HG02981 (cell line): ENCODE measurements at regions not wholly inside any gene's neighbourhood (a gene's known extent, or its start where the extent isn't known, plus 50 kb on each side); places are given as distances from the start of the nearest gene placed in this dataset.

Experiments
- ATAC-seq: cut with Tn5 transposase; IDR thresholded peaks from one replicate; pipeline ENCODE4 v1.9.1; 2021; ENCODE audit warnings: mild to moderate bottlenecking, moderate library complexity; ENCODE audit not compliant: unreplicated experiment

DNA sequence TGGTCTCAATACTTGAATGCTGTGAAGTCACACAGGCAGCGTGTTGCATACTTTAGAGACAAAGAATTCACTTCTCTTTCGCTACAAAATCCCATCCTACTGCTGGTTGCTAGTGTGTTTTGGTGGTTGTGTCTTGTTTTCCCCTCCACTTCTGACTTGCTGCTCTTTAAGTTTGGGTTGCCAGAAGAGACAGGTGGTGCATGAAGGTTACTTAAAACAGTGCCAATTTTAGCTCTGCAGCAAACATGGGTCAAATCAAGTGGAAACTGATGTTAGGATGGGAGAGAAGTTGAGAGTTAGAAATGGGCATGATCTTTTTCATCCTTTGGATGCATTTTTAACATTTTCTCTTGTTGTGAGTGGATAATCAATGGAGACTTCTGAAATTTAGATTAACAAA, 136.2 kb upstream of the KCNH7 start:
- no peak for ATAC-seq

DNA sequence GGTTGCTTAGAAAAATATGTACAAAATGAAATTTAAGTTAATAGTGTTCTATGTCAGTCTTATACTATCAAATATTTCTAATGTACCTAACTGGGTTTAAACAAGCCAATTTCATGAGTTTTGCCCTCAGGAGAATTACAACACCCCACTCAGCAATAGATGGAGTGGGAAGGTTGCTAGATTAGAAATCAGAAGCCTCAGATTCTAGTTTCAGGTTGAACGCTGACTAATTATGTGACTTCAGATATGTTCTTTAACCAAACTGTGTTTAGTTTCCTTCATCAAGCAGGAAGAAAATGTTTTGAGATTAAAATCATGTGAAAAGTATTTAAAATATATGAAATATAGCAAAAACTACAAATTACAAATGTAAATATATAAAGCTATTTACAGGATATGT, 133.8 kb upstream of the KCNH7 start:
- no peak for ATAC-seq

DNA sequence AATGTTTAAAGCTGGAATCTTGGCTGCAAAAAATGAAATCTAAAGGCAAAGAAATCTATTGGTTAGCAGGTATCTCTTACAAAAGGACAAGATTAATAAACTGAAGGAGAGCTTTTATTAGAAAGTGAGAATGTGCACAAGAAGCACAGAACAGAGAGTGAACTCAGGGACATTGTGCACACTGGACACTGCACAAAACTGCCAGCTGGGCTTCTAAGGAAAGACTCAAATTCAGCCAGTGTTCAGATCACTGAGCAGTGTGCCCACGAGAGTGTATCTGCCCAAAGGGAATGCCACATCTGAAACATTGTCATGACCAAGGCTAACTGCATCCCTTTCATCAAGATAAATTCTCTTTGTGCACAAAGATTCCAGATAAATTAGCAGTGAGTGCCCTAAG, 129.7 kb upstream of the KCNH7 start:
- ATAC-seq, result no peak

DNA sequence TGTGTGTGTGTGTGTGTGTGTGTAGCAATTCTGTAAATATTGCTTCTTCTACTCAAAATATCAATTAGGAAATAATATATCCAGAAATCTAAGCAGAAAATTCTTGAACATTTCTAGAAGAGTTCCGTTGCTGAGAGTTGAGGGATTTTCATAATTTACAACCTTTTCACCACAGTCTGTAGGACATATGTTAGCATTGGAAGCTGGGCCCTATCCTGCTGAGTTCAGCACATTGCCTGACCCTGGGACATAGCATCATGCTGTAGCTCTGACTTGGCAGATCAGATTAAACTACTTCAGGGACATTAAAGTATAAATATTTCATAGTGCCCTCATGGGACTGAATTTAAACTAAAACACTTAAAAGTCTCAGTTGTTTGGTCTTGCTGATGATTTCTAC, 129.2 kb upstream of the KCNH7 start:
- ATAC-seq, result no peak

DNA sequence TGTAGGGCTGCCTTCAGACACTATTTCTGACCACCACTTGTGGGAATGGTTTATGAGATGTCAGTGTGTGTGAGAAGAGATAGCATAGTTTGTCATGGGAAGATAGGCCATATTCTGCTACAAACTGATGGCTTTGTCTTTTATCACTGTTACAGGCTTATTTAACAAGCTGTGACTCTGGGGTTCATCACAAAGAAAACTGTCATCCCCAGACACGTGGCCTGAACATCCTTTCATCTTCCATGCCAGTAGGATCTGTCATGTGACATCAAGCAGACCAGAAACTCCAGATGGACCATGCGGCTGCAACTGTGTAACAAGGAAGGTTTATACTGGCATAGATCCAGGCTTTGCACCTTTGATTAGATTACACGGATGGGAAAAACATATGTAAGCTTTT, 128.6 kb upstream of the KCNH7 start:
- no peak for ATAC-seq

DNA sequence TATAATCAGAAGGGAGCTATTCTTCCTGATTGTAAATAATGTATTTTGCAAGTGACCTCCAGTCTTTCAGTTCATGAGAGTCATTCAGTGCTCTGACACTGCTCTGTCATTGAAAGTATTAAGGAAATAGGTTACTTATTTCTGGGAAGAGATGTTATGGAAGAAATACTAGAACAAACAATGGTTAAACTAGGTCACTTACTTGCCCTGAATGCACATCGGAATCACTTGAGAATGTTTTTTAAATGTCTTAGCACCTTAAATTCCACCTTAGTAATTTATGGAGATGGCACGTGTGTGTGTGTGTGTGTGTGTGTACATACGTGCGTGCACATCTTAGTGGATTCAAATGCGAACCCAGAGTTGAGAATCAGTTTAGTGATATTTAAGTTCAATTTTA, 126.6 kb upstream of the KCNH7 start:
- no peak for ATAC-seq

DNA sequence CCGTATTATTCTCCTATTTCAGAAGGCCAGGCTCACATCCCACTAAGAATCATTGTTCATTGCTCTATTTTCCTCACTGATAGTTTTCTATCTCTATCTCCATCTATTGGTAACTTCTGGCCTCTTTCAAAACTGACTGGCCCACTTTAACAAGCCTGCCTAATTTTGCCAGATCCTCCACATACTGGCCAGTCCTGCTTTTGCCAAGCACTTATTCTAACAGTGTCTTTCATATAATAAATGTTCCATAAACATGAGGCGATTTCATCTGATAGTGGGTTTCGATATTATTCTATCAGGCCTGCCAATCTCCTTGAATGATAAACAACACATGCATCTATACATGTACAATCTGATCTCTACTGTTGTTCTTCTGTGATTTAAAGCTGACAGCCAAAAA, 125.9 kb upstream of the KCNH7 start:
- ATAC-seq, result no peak

DNA sequence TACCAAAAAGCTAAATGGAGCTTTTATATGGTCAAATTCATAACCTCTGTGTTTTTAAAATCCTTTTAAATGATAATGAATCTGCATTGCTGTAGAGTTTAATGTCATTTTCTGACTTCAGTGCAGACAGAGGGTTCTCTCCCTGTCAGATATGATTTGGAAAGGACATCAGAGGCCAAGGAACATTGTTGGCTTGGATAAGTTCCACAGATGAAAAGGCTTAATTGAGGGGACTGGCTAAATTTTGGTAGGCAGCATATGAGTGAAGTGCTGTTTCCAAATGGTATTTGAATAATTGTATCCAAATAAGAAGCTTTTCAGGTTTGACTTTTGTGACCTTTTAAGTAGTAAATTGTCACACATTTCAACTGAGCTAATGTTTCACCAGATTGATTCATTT, 124.6 kb upstream of the KCNH7 start:
- ATAC-seq, result no peak

DNA sequence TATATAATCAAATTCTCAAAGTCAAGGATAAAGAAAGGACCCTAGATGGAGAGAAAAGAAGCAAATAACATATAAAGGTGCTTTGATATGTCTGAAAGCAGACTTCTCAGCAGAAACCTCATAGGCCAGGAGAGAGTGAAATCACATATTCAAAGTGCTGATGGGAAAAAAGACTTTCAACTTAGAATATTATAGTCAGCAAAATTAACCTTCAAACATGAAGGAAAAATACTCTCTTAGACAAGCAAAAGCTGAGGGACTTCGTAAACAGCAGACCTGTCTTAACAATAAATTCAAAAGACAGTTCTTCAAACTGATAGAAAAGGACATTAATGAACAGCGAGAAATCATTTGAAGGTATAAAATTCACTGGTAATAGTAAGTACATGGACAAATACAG, 107.2 kb upstream of the KCNH7 start:
- ATAC-seq, result no peak

DNA sequence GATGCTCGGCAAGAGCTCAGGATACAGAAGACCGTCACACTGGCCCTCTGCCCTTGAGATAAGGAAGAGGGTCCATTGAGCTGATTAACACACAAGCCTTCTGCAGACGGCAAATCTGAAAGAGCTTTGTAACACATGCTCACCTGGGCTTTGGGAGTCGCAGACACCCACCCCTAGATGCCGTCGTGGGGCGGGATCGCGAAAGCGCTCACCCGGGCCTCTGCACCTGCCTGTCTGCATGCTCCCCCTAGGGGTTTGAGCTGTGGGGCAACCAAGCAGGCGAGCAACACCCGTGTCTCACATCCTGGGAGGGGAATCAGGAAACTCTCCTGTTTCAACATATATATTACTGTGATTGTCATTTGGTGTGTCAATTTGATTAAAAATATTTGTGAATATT, 99.8 kb upstream of the KCNH7 start:
- no peak for ATAC-seq

DNA sequence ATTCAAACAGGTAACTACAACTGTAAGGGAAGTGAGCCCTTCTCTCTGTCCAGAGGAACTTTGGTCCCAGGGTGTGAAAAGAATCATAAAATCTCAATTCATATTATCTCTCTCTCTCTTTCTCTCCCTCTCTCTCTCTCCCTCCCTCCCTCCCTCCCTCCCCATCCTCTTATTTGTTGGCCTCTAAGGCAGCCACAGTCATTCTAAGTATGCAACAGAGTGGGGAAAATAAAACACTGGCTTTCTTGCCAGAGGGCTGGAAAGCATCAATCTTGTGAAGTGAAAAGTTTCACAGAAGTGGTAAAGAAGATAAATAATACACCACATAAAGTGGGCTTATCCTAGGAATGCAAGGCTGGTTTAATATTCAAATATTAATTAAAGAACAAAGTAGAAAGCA, 95.6 kb upstream of the KCNH7 start:
- ATAC-seq, result no peak

DNA sequence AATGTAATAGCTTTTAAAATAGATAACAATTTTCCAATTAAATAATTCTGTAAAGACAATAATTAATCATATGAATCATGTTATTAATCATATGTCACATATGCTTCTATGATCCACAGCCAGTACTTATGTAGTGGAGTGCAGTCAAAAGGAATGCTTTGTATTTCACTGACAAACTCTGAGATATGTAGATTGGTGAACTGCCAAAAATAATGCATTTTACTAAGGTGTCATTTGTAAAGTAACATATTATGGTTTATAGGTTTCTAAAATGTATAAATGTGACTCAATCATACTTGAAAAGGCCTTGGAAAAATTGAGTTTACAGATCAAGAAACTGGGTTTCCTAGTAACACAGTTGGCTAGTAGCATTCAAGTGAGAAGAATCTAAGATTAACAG, 93.8 kb upstream of the KCNH7 start:
- no peak for ATAC-seq

DNA sequence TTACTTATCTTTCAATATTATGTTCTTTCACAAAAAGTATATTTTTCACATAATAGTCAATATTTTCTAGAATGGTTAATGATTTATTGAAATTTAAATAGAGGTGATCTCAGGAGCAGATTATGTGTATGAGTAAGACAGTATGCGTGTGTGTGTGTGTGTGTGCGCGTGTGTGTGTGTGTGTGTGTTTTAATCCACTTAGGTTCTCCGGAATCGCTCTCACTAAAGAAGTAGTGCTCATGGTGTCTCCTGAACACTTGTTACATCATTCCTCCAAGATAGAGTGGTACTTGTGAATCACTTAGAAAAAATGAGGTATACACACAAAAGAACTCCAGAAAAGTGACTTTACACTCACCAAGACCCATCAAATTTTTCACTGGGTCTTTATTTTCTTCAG, 91.0 kb upstream of the KCNH7 start:
- ATAC-seq, result no peak

DNA sequence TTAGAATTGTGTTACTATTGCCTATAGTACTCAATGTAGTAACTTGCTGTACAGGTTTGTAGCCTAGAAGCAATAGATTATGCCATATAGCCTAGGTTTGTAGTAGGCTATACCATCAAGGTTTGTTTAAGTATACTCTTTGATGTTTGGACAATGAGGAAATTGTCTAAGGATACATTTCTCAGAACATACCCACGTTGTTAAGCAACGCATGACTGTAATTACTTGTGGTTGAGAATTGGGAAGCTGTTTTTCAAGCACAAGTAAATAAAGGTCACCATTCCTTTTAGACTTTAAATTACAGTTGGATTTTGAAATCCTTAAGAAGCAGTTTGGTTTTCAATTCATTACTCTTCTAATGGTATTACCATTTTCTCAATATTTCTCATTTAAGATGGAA, 89.8 kb upstream of the KCNH7 start:
- no peak for ATAC-seq

DNA sequence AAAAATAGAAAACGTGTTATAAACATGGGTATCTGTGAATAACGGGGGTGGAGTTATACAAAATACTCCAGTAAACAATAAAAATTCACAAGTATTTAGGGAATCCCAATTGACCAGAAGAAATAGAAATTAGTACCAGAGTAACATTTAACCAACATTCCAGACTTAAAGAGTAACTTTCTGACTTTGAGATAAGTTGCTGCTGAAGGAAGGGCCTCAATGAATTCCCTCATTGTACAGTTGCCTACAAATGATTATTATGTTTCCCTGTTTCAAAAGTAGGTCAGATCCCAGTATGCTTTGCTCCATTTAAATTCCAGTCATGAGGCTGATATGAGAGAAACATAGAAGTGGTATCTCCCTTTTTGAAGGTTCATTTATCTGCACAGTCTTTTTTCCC, 88.3 kb upstream of the KCNH7 start:
- no peak for ATAC-seq

DNA sequence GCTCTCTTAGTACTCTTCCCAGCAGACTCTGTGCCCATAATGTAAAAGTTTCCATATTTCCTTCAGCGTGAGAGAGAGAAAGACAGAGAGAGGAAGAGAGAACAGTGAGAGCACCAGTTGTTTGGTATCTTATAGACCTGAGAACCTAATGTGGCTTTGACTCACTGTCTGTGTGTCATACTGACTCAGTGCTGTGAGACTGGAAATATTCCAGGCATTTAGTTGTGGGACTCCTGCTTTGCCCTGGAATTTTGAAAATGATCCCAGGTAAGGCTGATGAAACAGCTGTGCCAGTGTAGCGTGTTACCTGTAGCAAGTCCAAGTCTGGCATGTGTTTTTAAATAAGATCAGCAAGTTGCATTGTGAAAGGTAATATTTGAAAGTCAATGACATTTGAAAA, 87.9 kb upstream of the KCNH7 start:
- ATAC-seq, result no peak

DNA sequence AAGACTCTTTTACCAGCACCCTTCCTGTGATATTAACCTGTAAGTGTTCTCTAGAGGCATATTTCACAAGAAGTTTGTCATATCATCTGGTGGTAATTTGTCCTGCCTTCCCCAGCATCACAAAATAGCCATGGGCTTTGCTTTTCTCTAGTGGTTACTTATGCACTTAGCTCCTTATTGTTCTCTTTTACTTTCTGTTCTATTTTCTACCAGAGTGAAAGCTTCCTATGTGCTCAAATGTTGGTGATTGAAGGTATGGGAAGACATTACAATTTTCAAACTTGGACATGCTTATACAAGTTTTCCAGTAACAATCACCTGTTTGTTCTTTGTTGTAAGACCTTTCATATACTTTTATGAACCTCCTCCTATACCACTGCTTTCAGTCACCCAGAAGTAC, 87.0 kb upstream of the KCNH7 start:
- ATAC-seq, result no peak

DNA sequence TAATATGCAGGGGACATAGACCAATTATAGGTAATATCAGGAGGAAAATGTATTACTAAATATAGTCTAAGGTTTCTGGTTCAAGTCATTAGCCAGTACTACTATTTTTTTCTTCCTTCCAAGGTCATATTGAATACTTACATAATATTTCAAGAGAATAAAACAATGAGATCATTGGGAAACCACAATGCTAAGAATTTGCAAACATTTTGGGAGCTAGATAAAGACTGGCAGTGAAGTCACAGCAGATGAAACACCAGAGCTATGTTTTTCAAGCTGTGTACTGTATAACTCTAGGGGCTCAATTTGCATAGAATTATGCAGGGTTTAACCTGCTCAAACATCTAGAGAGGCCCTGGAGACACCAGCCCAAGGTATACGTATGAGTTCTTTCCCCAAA, 80.5 kb upstream of the KCNH7 start:
- no peak for ATAC-seq

DNA sequence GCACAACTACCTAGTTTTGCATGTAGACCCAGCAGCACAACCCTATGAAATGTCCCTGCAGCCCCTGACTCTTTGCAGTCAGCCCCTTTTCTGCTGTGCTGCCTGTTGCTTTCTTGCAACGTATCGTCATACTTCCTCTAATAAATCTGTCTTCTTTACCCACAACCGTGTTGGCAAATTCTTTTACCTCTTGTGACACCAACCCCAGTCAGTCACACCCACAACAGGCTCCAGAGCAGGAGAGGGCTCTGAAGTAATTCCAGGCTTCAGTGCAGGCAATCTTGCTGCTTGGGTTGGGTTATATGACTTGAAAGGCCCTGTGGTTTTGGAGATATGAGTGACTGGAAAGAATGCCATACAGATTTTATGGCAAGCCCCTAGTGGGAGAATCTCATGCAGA, 79.1 kb upstream of the KCNH7 start:
- ATAC-seq, result no peak

DNA sequence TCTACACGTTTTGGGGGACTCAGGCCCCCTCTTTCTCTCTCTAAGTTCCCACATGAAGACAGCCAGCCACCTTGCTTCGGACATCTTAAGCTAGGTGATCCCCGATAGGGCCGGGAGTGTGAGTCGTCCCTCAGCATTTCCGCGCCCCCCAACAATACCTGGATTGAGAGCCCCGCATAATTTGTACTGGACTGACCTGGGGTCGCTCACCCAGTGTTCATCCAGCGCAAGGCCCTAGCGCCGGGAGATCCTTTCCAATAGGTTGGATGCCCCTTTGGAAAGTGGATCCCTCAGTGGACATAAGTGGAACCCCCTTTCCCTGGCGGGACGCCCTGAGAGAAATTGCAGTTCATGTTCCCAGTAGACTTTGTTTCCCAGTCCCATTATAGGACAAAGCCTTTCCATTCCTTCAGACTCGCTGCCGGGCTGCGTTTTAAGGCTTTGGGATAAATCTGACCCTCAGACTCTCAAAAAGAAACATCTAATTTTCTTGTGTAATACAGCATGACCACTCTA, 77.8 kb upstream of the KCNH7 start:
- ATAC-seq, result no peak

DNA sequence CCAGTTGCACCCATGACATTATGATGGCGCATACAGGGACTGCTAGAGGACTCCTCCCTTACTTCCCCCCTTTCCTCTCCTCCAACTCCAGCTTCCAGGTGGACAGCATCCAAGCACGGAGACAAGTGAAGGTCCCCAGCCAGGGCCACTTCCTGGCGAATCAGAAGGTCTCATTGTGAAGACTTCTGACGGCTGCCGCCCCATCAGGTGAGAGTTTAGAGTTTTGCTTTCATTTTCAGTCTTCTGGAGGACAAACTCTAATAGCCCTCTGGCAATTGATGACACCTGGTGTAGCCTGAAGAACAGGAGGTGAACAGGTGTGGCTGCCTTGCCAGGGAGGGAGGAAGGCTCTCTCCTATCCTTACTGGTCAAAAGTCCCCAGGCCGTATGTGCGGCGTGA, 77.3 kb upstream of the KCNH7 start:
- ATAC-seq, result no peak

DNA sequence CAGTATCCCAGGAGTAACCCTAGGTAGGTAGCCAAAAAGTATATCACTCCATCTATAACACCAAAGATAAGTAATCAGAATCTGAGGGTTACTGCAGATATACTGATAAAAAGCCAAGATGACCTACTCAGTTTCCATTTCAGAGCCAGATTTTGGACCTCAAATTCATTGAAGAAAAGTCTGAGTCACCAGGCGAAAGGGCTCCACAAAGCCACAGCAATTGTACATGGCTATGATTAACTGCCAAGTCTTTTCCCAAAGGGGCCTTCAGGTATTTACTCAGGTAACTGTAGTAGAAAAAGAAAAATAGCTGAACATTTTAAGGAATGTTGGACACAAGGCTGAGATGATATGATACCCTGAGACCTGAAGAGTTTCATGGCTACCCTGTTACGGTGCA, 75.6 kb upstream of the KCNH7 start:
- no peak for ATAC-seq

DNA sequence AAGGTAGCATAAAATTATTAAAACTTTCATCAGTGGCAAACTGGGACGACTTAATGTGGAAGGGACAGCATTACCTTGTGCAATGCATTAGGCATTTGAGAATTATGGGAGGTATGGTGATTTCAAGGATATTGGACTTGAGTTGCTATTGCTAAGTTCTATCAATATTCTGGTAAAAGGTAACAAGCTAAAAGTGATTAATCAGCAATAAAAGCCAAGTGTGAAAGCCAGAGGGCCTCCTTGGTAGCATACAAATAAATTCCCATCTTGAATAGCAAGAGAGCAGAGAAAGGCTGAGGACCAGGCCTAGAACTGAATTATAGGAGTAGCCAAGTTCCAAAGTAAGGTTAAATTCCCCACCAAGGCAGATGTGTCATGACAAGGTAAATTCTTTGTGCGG, 74.2 kb upstream of the KCNH7 start:
- ATAC-seq, result no peak

DNA sequence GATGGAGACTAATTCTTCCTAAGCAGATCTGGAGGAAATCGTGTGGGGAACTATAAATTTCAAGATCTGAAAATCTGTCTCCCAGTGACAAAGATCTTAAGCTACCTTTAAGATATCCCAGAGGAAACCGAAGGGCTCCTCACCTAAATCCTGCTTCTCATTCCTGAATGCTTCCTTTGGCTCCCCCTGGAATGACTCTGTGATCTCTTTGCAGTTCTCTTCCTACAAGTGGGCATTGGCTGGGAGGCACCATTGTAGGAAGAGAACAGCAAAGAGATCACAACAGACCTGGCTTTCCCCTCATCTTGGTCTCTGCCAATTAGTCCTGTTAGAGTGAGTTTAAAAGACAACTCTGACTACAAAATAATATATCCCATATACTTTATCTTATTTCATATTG, 70.0 kb upstream of the KCNH7 start:
- ATAC-seq, result no peak
